Keratinocyte (primary cell): ENCODE measurements at regions not wholly inside any gene's neighbourhood (a gene's known extent, or its start where the extent isn't known, plus 50 kb on each side); places are given as distances from the start of the nearest gene placed in this dataset.

Experiments
- DNase-seq: peaks from one replicate; pipeline ENCODE4 v3.0.0-alpha.2; 2011; ENCODE audit warnings: low read depth, missing footprints, low spot score
- FAIRE-seq: peaks from 2 replicates; lab custom pipeline; 2011; peaks lifted over from hg19 to GRCh38; lab: Jason Lieb, UNC
- H2AFZ ChIP-seq: 2 replicates; pipeline ENCODE4 v1.6.0; 2012; ENCODE audit warnings: low read length, control low read depth, inconsistent platforms; ENCODE audit not compliant: control insufficient read depth
- H3K27ac ChIP-seq: 2 replicates; pipeline ENCODE4 v1.5.1; 2011; ENCODE audit warnings: low read length; ENCODE audit not compliant: control insufficient read depth, insufficient read depth
- H3K27me3 ChIP-seq: 3 replicates; pipeline ENCODE4 v1.6.0; 2011; ENCODE audit warnings: low read length; ENCODE audit not compliant: control insufficient read depth, insufficient read depth; ENCODE audit errors: extremely low read depth
- H3K36me3 ChIP-seq, 2 experiments: 2 replicates in 1 of 2; 3 replicates in 1 of 2; pipeline ENCODE4 v1.5.1; 2011; ENCODE audit warnings: low read length in 2 of 2, mild to moderate bottlenecking in 1 of 2; ENCODE audit not compliant: control insufficient read depth in 2 of 2, insufficient read depth in 2 of 2; ENCODE audit errors: extremely low read depth in 1 of 2
- H3K4me1 ChIP-seq: 3 replicates; pipeline ENCODE4 v1.5.1; 2011; ENCODE audit warnings: low read length; ENCODE audit not compliant: control insufficient read depth, insufficient read depth; ENCODE audit errors: extremely low read depth
- H3K4me2 ChIP-seq: 3 replicates; pipeline ENCODE4 v1.6.0; 2011; ENCODE audit warnings: low read depth, low read length; ENCODE audit not compliant: control insufficient read depth, insufficient read depth; ENCODE audit errors: extremely low read depth
- H3K4me3 ChIP-seq, 3 experiments: fragments of 200-600 bp in 1 of 3; sonication (generic) in 1 of 3; 2 replicates in 2 of 3; 3 replicates in 1 of 3; pipeline ENCODE4 v1.5.1; 2011 to 2016; ENCODE audit warnings: low read length in 3 of 3, mild to moderate bottlenecking in 3 of 3, control low read depth in 2 of 3, inconsistent platforms in 1 of 3, low read depth in 1 of 3, mixed read lengths in 1 of 3, mixed run types in 1 of 3, moderate library complexity in 1 of 3; ENCODE audit not compliant: control insufficient read depth in 2 of 3, insufficient read depth in 2 of 3; ENCODE audit errors: extremely low read depth in 1 of 3
- H3K79me2 ChIP-seq: 2 replicates; pipeline ENCODE4 v1.6.0; 2012; ENCODE audit warnings: low read length; ENCODE audit not compliant: control insufficient read depth, insufficient read depth
- H3K9ac ChIP-seq: 3 replicates; pipeline ENCODE4 v1.6.0; 2011; ENCODE audit warnings: low read length; ENCODE audit not compliant: control insufficient read depth, insufficient read depth; ENCODE audit errors: extremely low read depth
- H3K9me1 ChIP-seq: 3 replicates; pipeline ENCODE4 v1.6.0; 2011; ENCODE audit warnings: low read length; ENCODE audit not compliant: control insufficient read depth, insufficient read depth; ENCODE audit errors: extremely low read depth
- H3K9me3 ChIP-seq: 2 replicates; pipeline ENCODE4 v1.5.1; 2012; ENCODE audit warnings: low read depth, low read length; ENCODE audit not compliant: control insufficient read depth
- H4K20me1 ChIP-seq: 3 replicates; pipeline ENCODE4 v1.6.0; 2011; ENCODE audit warnings: low read length; ENCODE audit not compliant: control insufficient read depth, insufficient read depth; ENCODE audit errors: extremely low read depth
- EZH2 ChIP-seq: IDR thresholded peaks from one replicate; pipeline ENCODE4 v1.6.1; 2012; ENCODE audit warnings: inconsistent platforms, mild to moderate bottlenecking, low read length, moderate library complexity
- dilution Hi-C: fragments of 300-500 bp; cut with MboI; formaldehyde crosslinking; loops from one replicate; pipeline ENCODE4 v1.7.0; 2020; ENCODE audit warnings: low sequenced_read_pairs; ENCODE audit not compliant: extremely low pct_ligation_motif_present
- TF ChIP-seq, protein P1 (sequence below), 3 experiments: IDR thresholded peaks in 1 of 3; conservative IDR thresholded peaks in 1 of 3; optimal IDR thresholded peaks in 1 of 3; 2 replicates in 2 of 3; 3 replicates in 1 of 3; pipeline versions ENCODE3 to v1.5.1; 2011; ENCODE audit warnings: low read length in 3 of 3, mild to moderate bottlenecking in 3 of 3, moderate library complexity in 2 of 3, control low read depth in 1 of 3, inconsistent platforms in 1 of 3; ENCODE audit not compliant: insufficient read depth in 2 of 3; ENCODE audit errors: extremely low read depth in 1 of 3

DNA sequence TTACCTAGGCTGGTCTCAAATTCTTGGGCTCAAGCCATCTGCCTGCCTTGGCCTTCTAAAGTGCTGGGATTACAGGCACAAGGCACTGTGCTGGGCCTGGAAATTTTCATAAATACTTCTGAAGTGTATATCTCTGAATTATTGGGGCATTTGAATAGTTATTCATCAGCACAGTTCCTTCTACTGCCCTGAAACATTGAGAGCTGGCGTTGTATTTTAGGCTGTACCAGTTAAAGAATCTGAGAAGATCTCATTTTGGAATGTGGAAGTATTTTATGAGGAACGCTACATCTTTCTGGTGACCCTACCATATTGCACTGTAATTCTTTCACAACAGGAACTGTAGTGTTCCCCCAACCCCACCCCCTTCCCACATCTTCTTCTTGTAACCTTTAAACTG lies 349.0 kb upstream of the RGS6 start:
- H2AFZ ChIP-seq: no peak overlapping the region
- no peaks in the 10 kb centered on the region for H3K9me3 ChIP-seq
- no peaks in the 10 kb centered on the region for H4K20me1 ChIP-seq
- DNase-seq (no peak), FAIRE-seq (no peak)
- no peaks in the 10 kb centered on the region for H3K27me3 ChIP-seq
- TF ChIP-seq, protein P1, sequence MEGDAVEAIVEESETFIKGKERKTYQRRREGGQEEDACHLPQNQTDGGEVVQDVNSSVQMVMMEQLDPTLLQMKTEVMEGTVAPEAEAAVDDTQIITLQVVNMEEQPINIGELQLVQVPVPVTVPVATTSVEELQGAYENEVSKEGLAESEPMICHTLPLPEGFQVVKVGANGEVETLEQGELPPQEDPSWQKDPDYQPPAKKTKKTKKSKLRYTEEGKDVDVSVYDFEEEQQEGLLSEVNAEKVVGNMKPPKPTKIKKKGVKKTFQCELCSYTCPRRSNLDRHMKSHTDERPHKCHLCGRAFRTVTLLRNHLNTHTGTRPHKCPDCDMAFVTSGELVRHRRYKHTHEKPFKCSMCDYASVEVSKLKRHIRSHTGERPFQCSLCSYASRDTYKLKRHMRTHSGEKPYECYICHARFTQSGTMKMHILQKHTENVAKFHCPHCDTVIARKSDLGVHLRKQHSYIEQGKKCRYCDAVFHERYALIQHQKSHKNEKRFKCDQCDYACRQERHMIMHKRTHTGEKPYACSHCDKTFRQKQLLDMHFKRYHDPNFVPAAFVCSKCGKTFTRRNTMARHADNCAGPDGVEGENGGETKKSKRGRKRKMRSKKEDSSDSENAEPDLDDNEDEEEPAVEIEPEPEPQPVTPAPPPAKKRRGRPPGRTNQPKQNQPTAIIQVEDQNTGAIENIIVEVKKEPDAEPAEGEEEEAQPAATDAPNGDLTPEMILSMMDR (optimal IDR thresholded peaks at IDR 0.05 in 1 of 3, IDR thresholded peaks at IDR 0.05 in 1 of 3, conservative IDR thresholded peaks at IDR 0.05 in 1 of 3; ENCODE audit: extremely low read depth in 1 of 3, insufficient read depth in 2 of 3, low read length in 3 of 3): no peak
- no peak for TF ChIP-seq EZH2
- H3K9ac ChIP-seq: no peak overlapping the region
- no peaks in the 10 kb centered on the region for H3K79me2 ChIP-seq
- peaks cover 0 to 4% of the 10 kb centered on the region in 2 experiments for H3K36me3 ChIP-seq
- no peaks in the 10 kb centered on the region for H3K9me1 ChIP-seq
- no peak overlapping the region for H3K4me2 ChIP-seq
- dilution Hi-C loops: no loop called here
- no peak overlapping the region for H3K4me3 ChIP-seq
- H3K27ac ChIP-seq: no peak overlapping the region
- H3K4me1 ChIP-seq: peaks cover 4% of the 10 kb centered on the region

DNA sequence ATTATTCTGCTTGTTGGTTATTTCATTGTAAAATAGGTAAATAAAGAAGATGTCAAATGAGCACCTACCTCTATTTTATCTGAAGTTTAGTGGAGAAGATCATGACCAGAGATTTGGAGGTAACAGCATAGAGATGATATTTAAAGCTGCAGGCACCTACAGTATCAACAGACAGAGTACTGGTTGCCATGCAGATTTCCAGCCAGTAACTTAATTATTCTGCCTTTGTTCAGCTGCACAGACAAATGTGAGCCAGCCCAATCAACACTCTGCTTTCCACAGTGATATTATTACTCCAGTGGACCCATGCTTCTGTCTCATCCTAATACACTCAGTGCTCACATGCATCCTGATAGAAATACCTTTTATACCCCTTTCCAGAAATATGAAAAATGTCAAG lies 348.5 kb upstream of the RGS6 start:
- no peaks in the 10 kb centered on the region for H3K9me3 ChIP-seq
- H3K4me2 ChIP-seq: no peak overlapping the region
- H3K79me2 ChIP-seq: no peaks in the 10 kb centered on the region
- no peaks in the 10 kb centered on the region for H3K9me1 ChIP-seq
- H3K4me1 ChIP-seq: peaks cover 4% of the 10 kb centered on the region
- TF ChIP-seq, protein P1 (optimal IDR thresholded peaks at IDR 0.05 in 1 of 3, IDR thresholded peaks at IDR 0.05 in 1 of 3, conservative IDR thresholded peaks at IDR 0.05 in 1 of 3; ENCODE audit: extremely low read depth in 1 of 3, insufficient read depth in 2 of 3, low read length in 3 of 3): no peak
- TF ChIP-seq EZH2: no peak
- dilution Hi-C loops: no loop called here
- H2AFZ ChIP-seq: no peak overlapping the region
- no peak for DNase-seq
- H3K27ac ChIP-seq: no peak overlapping the region
- no peaks in the 10 kb centered on the region for H3K27me3 ChIP-seq
- peaks cover 0 to 8% of the 10 kb centered on the region in 2 experiments for H3K36me3 ChIP-seq
- FAIRE-seq: no peak
- H3K4me3 ChIP-seq: no peak overlapping the region
- H3K9ac ChIP-seq: no peak overlapping the region
- no peaks in the 10 kb centered on the region for H4K20me1 ChIP-seq
